Pulmonary artery endothelial cell (primary cell): ENCODE measurements at regions not wholly inside any gene's neighbourhood (a gene's known extent, or its start where the extent isn't known, plus 50 kb on each side); places are given as distances from the start of the nearest gene placed in this dataset.
"Not testable (repeated sequence)": the region's sequence is repeated elsewhere in the genome, so short reads cannot be mapped to it uniquely, and the experiment has no call there.

Experiments
- DNase-seq: peaks from one replicate; pipeline ENCODE4 v3.0.0-alpha.2; 2011; ENCODE audit warnings: low read depth, low spot score

GRCh38 chr13:39932514-39932913 lies 277.1 kb downstream of the COG6 start:
- DNase-seq: not testable (repeated sequence)

- DNase-seq: no peak
Observed at GRCh38 chr13:39935155-39935554, 279.7 kb downstream of the COG6 start.

- no peak for DNase-seq
Observed at GRCh38 chr13:39938596-39938995, 283.1 kb downstream of the COG6 start.

GRCh38 chr13:39941236-39941635 lies 285.8 kb downstream of the COG6 start:
- DNase-seq: no peak

- no peak for DNase-seq
Observed at GRCh38 chr13:39941911-39942551, 286.6 kb downstream of the COG6 start.

GRCh38 chr13:39942552-39943273 lies 287.3 kb downstream of the COG6 start:
- DNase-seq: peak; percentile 57

GRCh38 chr13:39943711-39944110 lies 288.2 kb downstream of the COG6 start:
- DNase-seq: no peak

- DNase-seq: no peak
Observed at GRCh38 chr13:39945226-39945625, 289.8 kb downstream of the COG6 start.

- DNase-seq: no peak
Observed at GRCh38 chr13:39946769-39947168, 291.3 kb downstream of the COG6 start.

- DNase-seq: no peak
Observed at GRCh38 chr13:39951301-39951700, 295.8 kb downstream of the COG6 start.

GRCh38 chr13:39952249-39953233 lies 297.1 kb downstream of the COG6 start:
- peak; percentile 98 for DNase-seq

GRCh38 chr13:39954476-39954875 lies 299.0 kb downstream of the COG6 start:
- no peak for DNase-seq

- no peak for DNase-seq
Observed at GRCh38 chr13:39955560-39955959, 300.1 kb downstream of the COG6 start.

- DNase-seq: no peak
Observed at GRCh38 chr13:39956036-39956435, 300.6 kb downstream of the COG6 start.

- no peak for DNase-seq
Observed at GRCh38 chr13:39957868-39958677, 302.6 kb downstream of the COG6 start.

GRCh38 chr13:39959497-39960144 lies 304.2 kb downstream of the COG6 start:
- DNase-seq: no peak

GRCh38 chr13:39960191-39960590 lies 304.7 kb downstream of the COG6 start:
- DNase-seq: no peak

GRCh38 chr13:39961036-39961435 lies 305.6 kb downstream of the COG6 start:
- no peak for DNase-seq

- DNase-seq: no peak
Observed at GRCh38 chr13:39963612-39964011, 308.1 kb downstream of the COG6 start.

GRCh38 chr13:39965309-39965708 lies 309.8 kb downstream of the COG6 start:
- no peak for DNase-seq
